A549 (cell line): ENCODE measurements at regions not wholly inside any gene's neighbourhood (a gene's known extent, or its start where the extent isn't known, plus 50 kb on each side); places are given as distances from the start of the nearest gene placed in this dataset.

Source experiments
- CHD4 ChIP-seq: fragments of 200-600 bp; sonication (generic); IDR thresholded peaks from 2 replicates; pipeline ENCODE4 v1.6.1; 2016; ENCODE audit warnings: antibody characterized with exemption, mild to moderate bottlenecking, borderline replicate concordance
- EHMT2 ChIP-seq: fragments of 200-600 bp; sonication (generic); IDR thresholded peaks from 2 replicates; pipeline ENCODE4 v1.6.1; 2016; ENCODE audit warnings: antibody characterized with exemption, low read depth, mild to moderate bottlenecking, moderate library complexity
- EP300 ChIP-seq, 2 experiments: fragments of >200 bp; sonication (Bioruptor Twin); formaldehyde crosslinking; IDR thresholded peaks; 2 replicates in 1 of 2; 3 replicates in 1 of 2; pipeline ENCODE4 v1.6.1; 2016 to 2017
- FOSL2 ChIP-seq, 2 experiments: fragments of 450-650 bp in 1 of 2; fragments of >200 bp in 1 of 2; sonication (Bioruptor Twin) in 1 of 2; formaldehyde crosslinking; IDR thresholded peaks; 2 replicates each; pipeline versions ENCODE4 v1.5.0 to v1.6.1; 2016 to 2020; ENCODE audit warnings: mild to moderate bottlenecking in 1 of 2, moderate library complexity in 1 of 2
- NFE2L2 ChIP-seq: fragments of 150-350 bp; conservative IDR thresholded peaks from 2 replicates; pipeline ENCODE4 v1.6.1; 2014; ENCODE audit warnings: low read length
- POLR2A ChIP-seq: IDR thresholded peaks from 2 replicates; pipeline ENCODE4 v1.6.1; 2012; ENCODE audit warnings: mild to moderate bottlenecking, low read length
- POLR2AphosphoS2 ChIP-seq: conservative IDR thresholded peaks from 2 replicates; pipeline ENCODE4 v1.6.1; 2012; ENCODE audit warnings: low read length, improper control_type of control experiment, inconsistent platforms
- RAD21 ChIP-seq, 2 experiments: fragments of >200 bp in 1 of 2; sonication (Bioruptor Twin) in 1 of 2; formaldehyde crosslinking in 1 of 2; IDR thresholded peaks in 1 of 2; conservative IDR thresholded peaks in 1 of 2; 2 replicates in 1 of 2; 3 replicates in 1 of 2; pipeline ENCODE4 v1.6.1; 2012 to 2018; ENCODE audit warnings: inconsistent platforms in 1 of 2
- RCOR1 ChIP-seq: fragments of 150-350 bp; IDR thresholded peaks from 2 replicates; pipeline ENCODE4 v1.6.1; 2014; ENCODE audit warnings: antibody characterized with exemption, low read length, low read depth
- REST ChIP-seq: fragments of 200-600 bp; sonication (generic); IDR thresholded peaks from 2 replicates; pipeline ENCODE4 v1.6.1; 2016; ENCODE audit warnings: antibody characterized with exemption, mild to moderate bottlenecking, moderate library complexity
- RFX5 ChIP-seq: fragments of 450-650 bp; IDR thresholded peaks from 2 replicates; pipeline ENCODE4 v1.7.1; 2014; ENCODE audit warnings: antibody characterized with exemption, mild to moderate bottlenecking, moderate library complexity
- SMC3 ChIP-seq: fragments of >200 bp; sonication (Bioruptor Twin); formaldehyde crosslinking; IDR thresholded peaks from 3 replicates; pipeline ENCODE4 v1.6.1; 2018; ENCODE audit warnings: inconsistent platforms
- TF ChIP-seq, protein P1 (sequence below): fragments of >200 bp; sonication (Bioruptor Twin); formaldehyde crosslinking; IDR thresholded peaks from 3 replicates; pipeline ENCODE4 v1.5.1; 2016

DNA sequence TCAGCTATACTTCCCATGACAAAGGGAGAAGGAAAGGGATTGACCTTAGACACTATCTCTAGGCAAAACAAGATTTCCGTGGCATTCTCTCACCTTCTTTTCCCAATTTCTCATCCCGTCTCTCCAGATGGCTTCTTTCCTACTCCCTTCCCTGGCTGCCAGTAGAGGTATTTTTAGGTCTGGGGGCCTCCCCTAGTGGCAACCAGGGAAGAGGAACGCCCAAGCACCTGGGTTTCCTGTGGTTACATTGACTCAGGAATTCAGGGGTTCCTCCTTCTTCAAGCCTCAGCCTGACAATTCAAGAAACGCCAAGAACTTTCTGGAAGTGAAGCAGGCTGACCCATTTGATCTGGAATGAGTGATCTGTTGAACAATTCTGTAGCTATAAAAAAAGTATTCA lies 111.5 kb upstream of the OSMR start:
- TF ChIP-seq, protein P1, sequence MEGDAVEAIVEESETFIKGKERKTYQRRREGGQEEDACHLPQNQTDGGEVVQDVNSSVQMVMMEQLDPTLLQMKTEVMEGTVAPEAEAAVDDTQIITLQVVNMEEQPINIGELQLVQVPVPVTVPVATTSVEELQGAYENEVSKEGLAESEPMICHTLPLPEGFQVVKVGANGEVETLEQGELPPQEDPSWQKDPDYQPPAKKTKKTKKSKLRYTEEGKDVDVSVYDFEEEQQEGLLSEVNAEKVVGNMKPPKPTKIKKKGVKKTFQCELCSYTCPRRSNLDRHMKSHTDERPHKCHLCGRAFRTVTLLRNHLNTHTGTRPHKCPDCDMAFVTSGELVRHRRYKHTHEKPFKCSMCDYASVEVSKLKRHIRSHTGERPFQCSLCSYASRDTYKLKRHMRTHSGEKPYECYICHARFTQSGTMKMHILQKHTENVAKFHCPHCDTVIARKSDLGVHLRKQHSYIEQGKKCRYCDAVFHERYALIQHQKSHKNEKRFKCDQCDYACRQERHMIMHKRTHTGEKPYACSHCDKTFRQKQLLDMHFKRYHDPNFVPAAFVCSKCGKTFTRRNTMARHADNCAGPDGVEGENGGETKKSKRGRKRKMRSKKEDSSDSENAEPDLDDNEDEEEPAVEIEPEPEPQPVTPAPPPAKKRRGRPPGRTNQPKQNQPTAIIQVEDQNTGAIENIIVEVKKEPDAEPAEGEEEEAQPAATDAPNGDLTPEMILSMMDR = no peak
- TF ChIP-seq NFE2L2 (no peak), RCOR1 (no peak), RAD21 (conservative IDR thresholded peaks at IDR 0.05 in 1 of 2, IDR thresholded peaks at IDR 0.05 in 1 of 2) (0 out of 5 replicates have a peak, but pooled peaks of 1 of the 2 experiments have one; percentile 16), SMC3 (no peak), REST (no peak), POLR2A (no peak), EP300 (IDR thresholded peaks at IDR 0.05) (no peak), POLR2AphosphoS2 (no peak), EHMT2 (no peak), FOSL2 (IDR thresholded peaks at IDR 0.05) (no peak), FOSL2 (CRISPR knock-in tag; IDR thresholded peaks at IDR 0.05) (no peak), CHD4 (no peak), RFX5 (no peak)
